GM10847 (cell line): ENCODE measurements at regions not wholly inside any gene's neighbourhood (a gene's known extent, or its start where the extent isn't known, plus 50 kb on each side); places are given as distances from the start of the nearest gene placed in this dataset.

Experiments
- POLR2A ChIP-seq: IDR thresholded peaks from 2 replicates; pipeline ENCODE4 v1.6.1; 2011; ENCODE audit not compliant: insufficient read length; ENCODE audit errors: extremely low read depth

DNA sequence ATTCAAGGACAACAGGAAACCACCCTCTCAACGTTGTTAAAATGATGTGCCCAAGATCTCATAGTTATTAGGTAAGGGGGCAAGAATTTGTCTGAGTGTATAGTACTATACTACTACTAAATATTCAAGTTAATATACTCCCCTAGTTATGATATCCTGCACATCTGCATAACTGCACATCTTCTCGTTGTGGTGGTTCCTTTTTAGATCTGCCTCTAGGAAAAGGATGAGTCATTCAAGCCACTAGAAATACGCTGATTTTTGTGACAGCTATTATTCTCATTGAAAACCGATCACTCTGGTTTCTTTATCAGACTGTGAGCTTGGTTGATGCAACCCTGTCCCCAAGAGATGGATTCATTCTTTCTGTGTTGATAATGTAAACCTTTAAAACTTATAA is 1067.0 kb upstream of the FANCL start:
- no peak for TF ChIP-seq POLR2A

- TF ChIP-seq POLR2A: no peak
Measured at GRCh38 chr2:59307196-59307595, 1066.1 kb upstream of the FANCL start.

DNA sequence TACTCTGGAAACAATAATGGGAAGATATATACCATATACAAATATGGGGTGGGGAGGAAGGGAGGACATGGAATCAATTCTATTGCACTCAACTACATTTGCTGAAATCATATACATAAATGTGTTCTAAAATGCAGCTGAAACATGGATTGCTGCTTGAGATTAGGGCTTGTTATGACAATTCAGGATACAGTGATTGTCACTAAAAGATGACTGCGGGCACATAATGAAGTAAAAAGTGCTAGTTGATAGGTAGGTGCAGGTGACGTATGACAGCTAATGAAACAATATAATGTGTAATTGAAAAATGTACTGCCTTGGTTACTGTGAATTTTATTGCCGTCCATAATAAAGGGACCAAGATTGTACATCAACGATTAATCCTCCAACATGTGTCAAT is 1062.1 kb upstream of the FANCL start:
- no peak for TF ChIP-seq POLR2A

- no peak for TF ChIP-seq POLR2A
Measured at GRCh38 chr2:59302683-59303082, 1061.6 kb upstream of the FANCL start.

DNA sequence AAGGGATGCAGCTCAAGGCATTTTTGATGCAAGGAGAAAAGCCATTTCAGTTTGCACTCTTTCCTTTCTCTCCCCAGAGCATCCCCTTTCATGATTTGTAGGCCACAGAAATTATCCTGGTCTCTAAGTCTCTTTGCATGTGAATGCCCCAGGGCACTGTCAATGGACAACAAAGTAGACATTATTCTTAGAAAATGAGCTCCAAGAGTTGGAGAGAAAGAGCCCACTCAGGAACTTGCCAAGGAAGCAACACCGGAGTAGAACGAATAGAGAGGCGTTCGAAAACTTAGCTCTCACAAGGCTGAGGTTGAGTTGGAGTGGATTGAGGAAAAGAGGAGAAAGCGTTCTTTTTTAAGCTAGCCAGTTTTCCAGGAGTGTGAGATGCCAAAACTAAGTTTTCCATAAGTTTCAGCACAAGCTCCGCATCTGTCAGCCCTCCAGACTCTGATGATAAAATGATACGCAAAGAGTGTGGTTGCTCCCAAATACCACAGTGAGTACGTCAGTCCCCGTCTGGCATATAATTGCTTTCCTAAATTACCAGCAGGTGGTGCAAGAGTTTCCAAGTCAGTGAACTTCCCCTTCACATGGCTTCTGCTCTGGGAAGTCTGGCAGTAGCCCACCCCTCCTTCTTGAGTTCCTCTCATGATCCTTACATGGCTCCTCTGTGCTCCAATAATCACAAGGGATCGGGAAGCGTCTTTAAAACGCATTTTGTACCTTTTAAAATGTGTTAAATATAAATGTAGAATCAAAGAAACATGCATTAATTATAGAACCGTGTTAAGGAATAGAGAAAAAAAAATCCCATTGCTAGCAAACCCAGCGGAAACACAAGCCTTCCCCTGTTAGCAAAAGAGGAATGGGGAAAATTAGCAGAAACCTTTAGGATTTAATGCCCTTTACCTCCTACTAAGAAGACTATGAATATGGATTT is 1060.6 kb upstream of the FANCL start:
- TF ChIP-seq POLR2A: no peak

- no peak for TF ChIP-seq POLR2A
Measured at GRCh38 chr2:59297816-59298215, 1056.7 kb upstream of the FANCL start.

DNA sequence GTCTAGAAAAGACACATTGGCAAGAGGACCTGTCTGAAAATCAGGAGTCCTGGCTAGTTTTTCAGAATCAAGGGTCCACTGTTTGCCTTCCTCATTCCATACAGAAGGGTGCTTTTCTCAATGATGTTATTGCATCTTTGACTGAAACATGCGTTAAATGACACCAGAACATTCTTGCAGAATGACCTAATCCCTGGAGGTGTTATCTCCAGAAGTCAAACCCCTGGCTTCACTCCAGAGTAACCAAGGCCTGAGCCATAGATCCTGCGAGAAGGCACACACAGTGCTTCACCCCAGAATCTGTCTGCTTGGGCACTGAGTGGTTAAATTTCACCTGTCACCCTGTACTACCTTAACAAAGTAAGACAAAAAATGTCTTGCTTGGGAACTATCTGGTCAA is 1055.2 kb upstream of the FANCL start:
- no peak for TF ChIP-seq POLR2A

- TF ChIP-seq POLR2A: no peak
Measured at GRCh38 chr2:59295524-59296162, 1054.5 kb upstream of the FANCL start.

GRCh38 chr2:59288771-59289170 is 1047.6 kb upstream of the FANCL start:
- TF ChIP-seq POLR2A: no peak

- no peak for TF ChIP-seq POLR2A
Measured at GRCh38 chr2:59282374-59283057, 1041.4 kb upstream of the FANCL start.

- TF ChIP-seq POLR2A: no peak
Measured at GRCh38 chr2:59277671-59278070, 1036.5 kb upstream of the FANCL start.

- TF ChIP-seq POLR2A: no peak
Measured at GRCh38 chr2:59276917-59277316, 1035.8 kb upstream of the FANCL start.

DNA sequence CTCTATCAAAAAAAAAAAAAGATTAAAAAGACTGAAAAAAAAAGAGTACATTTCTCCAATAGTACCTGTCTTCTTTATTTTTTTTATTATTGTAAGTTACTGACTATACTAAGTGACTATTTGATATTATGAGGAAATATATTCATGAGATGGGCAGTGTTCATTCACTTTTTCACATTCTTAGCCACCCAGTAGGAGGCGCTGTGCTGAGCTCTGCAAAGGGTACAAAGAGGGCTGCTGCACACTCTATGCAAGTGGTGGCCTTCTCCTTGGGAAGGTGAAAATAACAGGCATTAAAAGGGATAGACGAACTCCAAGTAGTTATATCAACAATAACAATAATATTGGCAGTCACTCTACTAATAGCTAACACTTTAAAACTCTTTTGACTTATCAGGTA is 1034.9 kb upstream of the FANCL start:
- no peak for TF ChIP-seq POLR2A

- TF ChIP-seq POLR2A: no peak
Measured at GRCh38 chr2:59266453-59266852, 1025.3 kb upstream of the FANCL start.

- TF ChIP-seq POLR2A: no peak
Measured at GRCh38 chr2:59259913-59260312, 1018.8 kb upstream of the FANCL start.

GRCh38 chr2:59256290-59256689 is 1015.2 kb upstream of the FANCL start:
- no peak for TF ChIP-seq POLR2A
